GM12874 (cell line): ENCODE measurements at regions not wholly inside any gene's neighbourhood (a gene's known extent, or its start where the extent isn't known, plus 50 kb on each side); places are given as distances from the start of the nearest gene placed in this dataset.

Experiments
- TF ChIP-seq, protein P1 (sequence below): IDR thresholded peaks from 2 replicates; pipeline ENCODE4 v1.5.1; 2011; ENCODE audit warnings: low read depth, mild to moderate bottlenecking, control low read depth, low read length, moderate library complexity; ENCODE audit not compliant: insufficient read depth

DNA sequence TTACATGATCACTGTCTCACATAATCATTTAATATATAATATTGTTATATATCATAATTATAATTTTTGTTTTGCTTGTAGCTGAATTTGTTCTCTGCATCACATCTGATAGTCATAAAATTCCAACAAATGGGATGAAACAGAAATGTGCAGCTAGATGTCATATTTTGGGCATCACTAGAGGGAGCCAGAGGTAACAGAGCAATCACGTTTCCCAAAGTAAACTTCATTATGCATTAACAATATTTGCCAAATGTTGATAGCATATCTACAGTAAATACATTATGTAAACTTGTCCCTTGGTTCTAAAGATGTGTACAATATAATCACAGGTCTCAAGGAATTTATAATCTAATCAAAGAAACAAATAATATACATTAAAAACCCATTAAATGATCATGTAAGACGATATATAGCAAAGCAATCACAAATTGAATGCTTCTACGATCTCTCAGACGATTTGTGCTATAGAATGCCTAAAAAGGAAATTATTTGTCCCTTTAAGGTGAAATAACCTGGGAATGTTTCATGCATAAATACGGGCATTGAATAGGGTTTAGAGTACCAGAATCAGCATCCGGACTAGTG lies 234.2 kb upstream of the MCTP2 start:
- TF ChIP-seq, protein P1, sequence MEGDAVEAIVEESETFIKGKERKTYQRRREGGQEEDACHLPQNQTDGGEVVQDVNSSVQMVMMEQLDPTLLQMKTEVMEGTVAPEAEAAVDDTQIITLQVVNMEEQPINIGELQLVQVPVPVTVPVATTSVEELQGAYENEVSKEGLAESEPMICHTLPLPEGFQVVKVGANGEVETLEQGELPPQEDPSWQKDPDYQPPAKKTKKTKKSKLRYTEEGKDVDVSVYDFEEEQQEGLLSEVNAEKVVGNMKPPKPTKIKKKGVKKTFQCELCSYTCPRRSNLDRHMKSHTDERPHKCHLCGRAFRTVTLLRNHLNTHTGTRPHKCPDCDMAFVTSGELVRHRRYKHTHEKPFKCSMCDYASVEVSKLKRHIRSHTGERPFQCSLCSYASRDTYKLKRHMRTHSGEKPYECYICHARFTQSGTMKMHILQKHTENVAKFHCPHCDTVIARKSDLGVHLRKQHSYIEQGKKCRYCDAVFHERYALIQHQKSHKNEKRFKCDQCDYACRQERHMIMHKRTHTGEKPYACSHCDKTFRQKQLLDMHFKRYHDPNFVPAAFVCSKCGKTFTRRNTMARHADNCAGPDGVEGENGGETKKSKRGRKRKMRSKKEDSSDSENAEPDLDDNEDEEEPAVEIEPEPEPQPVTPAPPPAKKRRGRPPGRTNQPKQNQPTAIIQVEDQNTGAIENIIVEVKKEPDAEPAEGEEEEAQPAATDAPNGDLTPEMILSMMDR = peak; percentile 53

DNA sequence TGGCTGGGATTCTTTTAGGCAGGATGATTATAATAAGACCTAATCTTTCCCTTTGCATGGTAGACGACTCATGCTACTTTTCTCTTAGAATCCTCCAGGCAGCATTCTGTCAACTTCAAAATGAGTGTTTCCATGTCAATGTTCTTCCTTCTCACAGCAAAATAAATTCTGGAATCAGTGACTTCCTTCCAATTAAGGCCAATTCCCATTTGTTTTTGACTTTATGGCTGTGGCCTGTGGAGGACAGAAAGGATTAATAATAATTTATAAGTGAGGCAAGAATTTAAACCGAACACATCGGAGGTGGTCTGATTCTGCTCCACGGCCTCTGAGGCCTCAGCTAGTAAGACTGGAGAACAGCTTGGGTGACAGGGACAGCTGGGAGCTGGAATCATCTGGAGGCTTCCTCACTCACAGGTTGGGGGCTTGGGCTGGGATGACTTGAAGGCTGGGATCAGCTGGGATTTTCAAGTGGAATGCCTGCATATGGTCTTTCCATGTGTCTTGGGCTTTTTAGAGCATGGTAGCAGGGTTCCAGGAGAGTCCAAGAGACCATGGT lies 241.8 kb upstream of the MCTP2 start:
- TF ChIP-seq, protein P1 = no peak

DNA sequence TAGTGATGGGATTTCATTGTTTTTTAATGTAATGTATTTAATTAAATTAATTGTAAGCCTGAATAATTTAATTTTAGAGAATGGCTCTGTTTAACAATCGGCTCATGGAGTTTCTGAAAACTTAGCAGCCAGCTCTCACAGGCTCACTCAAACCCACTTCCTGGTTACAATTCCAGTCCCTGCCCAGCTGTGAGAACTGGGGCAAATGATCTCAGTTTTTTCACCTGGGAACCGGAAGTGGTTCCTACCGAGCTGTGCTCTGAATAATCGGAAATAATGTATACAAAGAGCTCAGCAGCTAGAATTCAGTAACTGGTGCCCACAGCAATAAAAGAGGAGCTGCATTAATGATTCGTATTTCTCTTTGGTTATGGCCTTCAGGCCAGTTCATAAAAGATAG lies 244.3 kb upstream of the MCTP2 start:
- TF ChIP-seq, protein P1 = no peak

DNA sequence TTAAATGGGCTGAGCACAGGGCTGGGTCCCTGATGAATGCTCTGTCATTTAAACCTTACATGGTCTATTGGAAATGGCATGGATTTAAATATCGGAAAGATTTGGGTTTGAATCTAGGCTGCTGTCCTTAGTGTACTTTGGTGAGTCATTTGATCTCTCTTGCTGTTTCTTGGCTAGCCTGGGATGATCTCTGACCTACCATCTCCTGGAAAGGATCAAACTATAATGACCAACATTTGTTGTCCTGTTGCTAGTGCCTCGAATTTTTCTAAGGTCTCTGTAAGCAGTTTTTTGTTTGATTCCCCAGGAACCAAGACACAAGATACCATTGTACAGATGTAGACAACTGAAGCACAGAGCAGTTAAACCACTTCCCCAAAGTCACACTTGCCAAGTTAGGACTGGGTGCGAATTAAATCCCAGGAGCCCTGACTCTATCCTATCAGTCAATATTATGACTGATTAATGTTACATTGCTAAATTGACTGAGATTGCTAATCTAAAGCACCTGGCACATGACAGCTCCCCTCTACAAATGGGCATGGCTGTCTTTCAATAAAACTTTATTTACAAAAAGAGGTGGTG lies 244.9 kb upstream of the MCTP2 start:
- TF ChIP-seq, protein P1 = no peak

DNA sequence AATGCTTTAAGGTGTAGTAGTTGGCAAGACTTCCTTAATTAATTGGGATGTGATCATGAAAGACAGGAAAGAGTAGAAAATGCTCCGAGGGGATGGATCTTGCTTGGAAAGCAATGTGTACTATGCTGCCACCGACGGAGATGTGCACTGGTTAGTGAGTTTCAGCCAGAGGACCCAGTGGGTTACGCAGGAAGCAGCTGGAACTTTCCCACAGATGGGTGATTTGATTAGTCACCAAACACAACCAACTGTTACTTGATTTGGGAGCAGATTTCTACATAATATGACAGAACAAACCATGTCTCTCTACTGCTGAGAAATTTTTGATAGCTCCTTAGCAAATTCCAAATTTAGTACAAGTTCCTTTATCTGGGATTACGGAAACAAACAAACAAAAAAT lies 245.4 kb upstream of the MCTP2 start:
- TF ChIP-seq, protein P1 = no peak

DNA sequence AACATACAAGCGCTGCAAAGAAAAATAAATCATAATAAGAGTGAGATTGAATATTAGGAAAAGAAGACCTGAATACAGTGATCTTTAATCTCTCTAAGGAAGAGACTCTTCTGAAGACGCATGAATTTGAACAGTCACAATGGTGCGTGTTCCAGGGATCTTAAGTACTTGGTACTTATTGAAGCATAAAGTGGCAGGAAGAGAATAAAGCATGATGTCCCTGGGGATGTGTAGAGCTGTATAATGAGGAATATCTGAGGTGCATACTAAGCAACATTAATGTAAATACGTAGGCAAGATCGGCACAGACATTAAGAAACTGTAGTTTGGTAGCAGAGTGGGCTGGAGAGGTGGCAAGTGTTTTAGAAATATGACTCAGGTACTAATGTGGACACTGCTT lies 246.2 kb upstream of the MCTP2 start:
- TF ChIP-seq, protein P1 = no peak

DNA sequence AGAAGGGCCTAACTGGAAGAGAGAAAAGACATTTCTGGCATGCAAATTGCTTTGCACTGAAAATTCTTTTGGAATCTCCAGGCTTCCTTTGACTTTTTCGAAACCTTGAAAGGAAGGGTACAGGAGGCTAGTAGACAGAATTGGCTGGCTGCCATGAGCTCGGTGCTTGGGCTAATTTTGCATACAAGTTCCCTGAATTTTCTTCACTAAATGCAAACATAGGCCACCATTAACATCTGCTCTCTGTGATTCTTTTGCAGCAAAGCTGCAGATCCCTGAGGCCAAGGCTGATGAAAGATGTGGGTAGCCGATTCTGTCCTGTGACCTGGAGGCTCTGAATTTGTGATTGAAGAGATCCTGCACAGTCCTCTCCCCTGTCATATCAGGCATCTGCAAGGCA lies 247.8 kb upstream of the MCTP2 start:
- TF ChIP-seq, protein P1 = no peak
